CD4-positive, alpha-beta T cell treated with Interleukin-15 for 1 hour (primary cell): ENCODE measurements at regions not wholly inside any gene's neighbourhood (a gene's known extent, or its start where the extent isn't known, plus 50 kb on each side); places are given as distances from the start of the nearest gene placed in this dataset.

ENCODE experiments used
- DNase-seq: peaks from one replicate; pipeline ENCODE4 v3.0.0-alpha.2; 2020

- no peak for DNase-seq
These were observed 93.1 kb upstream of the CXCL12 start for GRCh38 chr10:44478040-44478439.

GRCh38 chr10:44478876-44479705 lies 94.2 kb upstream of the CXCL12 start:
- no peak for DNase-seq

- no peak for DNase-seq
These were observed 107.8 kb upstream of the CXCL12 start for GRCh38 chr10:44492678-44493077.

GRCh38 chr10:44498222-44498621 lies 113.3 kb upstream of the CXCL12 start:
- no peak for DNase-seq

- DNase-seq, result no peak
These were observed 115.6 kb upstream of the CXCL12 start for GRCh38 chr10:44500451-44500850.

- no peak for DNase-seq
These were observed 121.5 kb upstream of the CXCL12 start for GRCh38 chr10:44506386-44506785.

GRCh38 chr10:44510379-44511115 lies 125.7 kb upstream of the CXCL12 start:
- no peak for DNase-seq

GRCh38 chr10:44511166-44511565 lies 126.3 kb upstream of the CXCL12 start:
- DNase-seq, result no peak

- DNase-seq, result no peak
These were observed 126.7 kb upstream of the CXCL12 start for GRCh38 chr10:44511601-44512000.

- DNase-seq, result no peak
These were observed 127.6 kb upstream of the CXCL12 start for GRCh38 chr10:44512431-44513022.

- DNase-seq, result no peak
These were observed 128.7 kb upstream of the CXCL12 start for GRCh38 chr10:44513591-44513990.

- no peak for DNase-seq
These were observed 132.0 kb upstream of the CXCL12 start for GRCh38 chr10:44516891-44517290.

- DNase-seq, result no peak
These were observed 132.7 kb upstream of the CXCL12 start for GRCh38 chr10:44517635-44518034.

- DNase-seq, result no peak
These were observed 134.5 kb upstream of the CXCL12 start for GRCh38 chr10:44519361-44519760.

- DNase-seq, result no peak
These were observed 135.8 kb upstream of the CXCL12 start for GRCh38 chr10:44520651-44521050.

GRCh38 chr10:44539178-44539577 lies 154.3 kb upstream of the CXCL12 start:
- no peak for DNase-seq

- no peak for DNase-seq
These were observed 167.8 kb upstream of the CXCL12 start for GRCh38 chr10:44552726-44553125.

- DNase-seq, result no peak
These were observed 172.8 kb upstream of the CXCL12 start for GRCh38 chr10:44557596-44558191.

- no peak for DNase-seq
These were observed 173.6 kb upstream of the CXCL12 start for GRCh38 chr10:44558521-44558920.

- DNase-seq, result no peak
These were observed 179.5 kb upstream of the CXCL12 start for GRCh38 chr10:44564361-44564760.

GRCh38 chr10:44564790-44565189 lies 179.9 kb upstream of the CXCL12 start:
- no peak for DNase-seq

- DNase-seq, result no peak
These were observed 181.9 kb upstream of the CXCL12 start for GRCh38 chr10:44566786-44567185.

GRCh38 chr10:44567471-44567870 lies 182.6 kb upstream of the CXCL12 start:
- no peak for DNase-seq
